Ectodermal cell (in vitro differentiated cells): ENCODE measurements at regions not wholly inside any gene's neighbourhood (a gene's known extent, or its start where the extent isn't known, plus 50 kb on each side); places are given as distances from the start of the nearest gene placed in this dataset.

Experiments used
- H3K27ac ChIP-seq: 2 replicates; pipeline ENCODE4 v1.7.0; 2013; ENCODE audit warnings: mild to moderate bottlenecking, low read depth, low read length; ENCODE audit not compliant: insufficient read depth, poor library complexity, severe bottlenecking
- H3K27me3 ChIP-seq: 2 replicates; pipeline ENCODE4 v1.7.0; 2013; ENCODE audit warnings: mild to moderate bottlenecking, low read length; ENCODE audit not compliant: insufficient read depth, control insufficient read depth, poor library complexity, severe bottlenecking
- H3K36me3 ChIP-seq: one replicate; pipeline ENCODE4 v1.7.0; 2013; ENCODE audit warnings: low read length; ENCODE audit not compliant: control insufficient read depth, insufficient read depth
- H3K4me1 ChIP-seq: one replicate; pipeline ENCODE4 v1.7.0; 2013; ENCODE audit warnings: low read length; ENCODE audit not compliant: control insufficient read depth, insufficient read depth
- H3K4me3 ChIP-seq: 2 replicates; pipeline ENCODE4 v1.7.0; 2013; ENCODE audit warnings: low read depth, low read length, control low read depth; ENCODE audit not compliant: insufficient read depth
- H3K9me3 ChIP-seq: 2 replicates; pipeline ENCODE4 v1.7.0; 2013; ENCODE audit warnings: mild to moderate bottlenecking, low read length, moderate library complexity; ENCODE audit not compliant: control insufficient read depth
- WGBS, 2 experiments: methylation state at CpG; one replicate each; pipeline ENCODE4 v1.1.7; 2013; ENCODE audit warnings: missing lambda C conversion rate in 2 of 2; 5-methylcytosine and 5-hydroxymethylcytosine counted together

DNA sequence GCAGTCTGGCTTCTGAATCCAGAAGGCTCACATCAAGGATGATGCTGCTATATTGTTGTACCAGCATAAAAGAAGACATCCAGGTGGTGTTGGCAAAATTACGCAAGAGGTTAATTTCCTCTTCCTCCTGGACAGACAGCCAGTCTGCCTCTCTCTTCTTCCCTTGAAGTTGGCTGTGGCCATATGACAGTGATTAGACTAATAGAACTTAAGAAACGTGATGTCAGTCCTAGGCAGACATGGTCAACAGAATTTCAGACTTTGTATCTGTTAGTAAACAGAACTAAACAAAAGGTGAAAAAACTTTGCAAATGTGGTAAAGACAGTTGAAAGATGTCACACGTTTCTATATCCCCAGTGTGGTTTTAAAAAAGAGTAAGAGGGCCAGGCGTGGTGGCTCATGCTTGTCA lies 465.2 kb upstream of the NR2F2 start:
- no peaks in the 10 kb centered on the region for H3K27me3 ChIP-seq
- peaks cover 4% of the 10 kb centered on the region for H3K4me1 ChIP-seq
- H3K4me3 ChIP-seq, result no peak overlapping the region
- H3K9me3 ChIP-seq, result no peaks in the 10 kb centered on the region
- H3K27ac ChIP-seq, result no peak overlapping the region
- WGBS, 2 experiments, result 93 to 95% methylated on average over 4 of the region's 4 CpGs
- no peaks in the 10 kb centered on the region for H3K36me3 ChIP-seq

DNA sequence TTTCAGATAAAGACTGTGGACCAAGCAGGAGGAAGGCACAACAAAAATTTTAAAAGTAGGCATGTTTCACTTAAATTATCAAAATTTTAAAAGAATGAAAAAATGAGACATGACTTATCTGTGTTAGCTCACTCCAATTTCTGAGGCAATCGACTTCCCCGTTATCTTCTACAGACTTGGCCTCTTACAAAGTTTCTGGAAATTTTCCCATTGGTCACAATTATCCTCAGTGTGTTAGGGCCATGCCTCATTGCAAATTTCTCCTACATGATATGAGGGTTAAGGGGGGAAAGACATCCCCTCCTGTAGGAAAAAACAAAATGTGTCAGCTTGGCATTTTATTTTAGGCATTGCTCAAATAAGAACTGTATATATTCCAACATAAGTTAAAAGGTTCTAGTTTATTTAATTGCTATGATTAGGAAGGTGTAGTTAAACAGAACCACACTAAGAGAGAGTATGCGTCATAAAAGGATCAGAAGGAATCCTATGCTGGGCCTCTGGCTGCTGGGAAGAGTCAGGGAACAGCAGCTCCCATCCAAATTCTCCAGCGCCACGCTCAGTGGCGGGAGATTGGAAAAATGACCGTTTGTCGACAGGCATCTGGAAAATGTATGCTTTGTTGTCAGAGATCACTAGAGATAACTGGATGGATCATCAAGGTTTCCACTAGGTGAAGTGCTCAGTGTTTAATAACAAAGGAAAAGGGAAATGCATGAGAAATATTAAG lies 463.6 kb upstream of the NR2F2 start:
- no peak overlapping the region for H3K4me3 ChIP-seq
- WGBS, 2 experiments, result 93 to 94% methylated on average over 8 of the region's 8 CpGs

GRCh38 chr15:95868450-95868849 lies 462.1 kb upstream of the NR2F2 start:
- peaks cover 4% of the 10 kb centered on the region for H3K4me1 ChIP-seq
- no peaks in the 10 kb centered on the region for H3K27me3 ChIP-seq
- no peak overlapping the region for H3K4me3 ChIP-seq
- 87 to 88% methylated on average over 5 of the region's 5 CpGs for WGBS, 2 experiments
- H3K9me3 ChIP-seq, result no peaks in the 10 kb centered on the region
- H3K36me3 ChIP-seq, result no peaks in the 10 kb centered on the region
- no peak overlapping the region for H3K27ac ChIP-seq

More for the DNA sequence above, 463.6 kb upstream of the NR2F2 start:
- Histone ChIP-seq H3K9me3 (no peaks in the 10 kb centered on the region), H3K27ac (no peak overlapping the region), H3K36me3 (no peaks in the 10 kb centered on the region), H3K27me3 (no peaks in the 10 kb centered on the region), H3K4me1 (peaks cover 4% of the 10 kb centered on the region)

DNA sequence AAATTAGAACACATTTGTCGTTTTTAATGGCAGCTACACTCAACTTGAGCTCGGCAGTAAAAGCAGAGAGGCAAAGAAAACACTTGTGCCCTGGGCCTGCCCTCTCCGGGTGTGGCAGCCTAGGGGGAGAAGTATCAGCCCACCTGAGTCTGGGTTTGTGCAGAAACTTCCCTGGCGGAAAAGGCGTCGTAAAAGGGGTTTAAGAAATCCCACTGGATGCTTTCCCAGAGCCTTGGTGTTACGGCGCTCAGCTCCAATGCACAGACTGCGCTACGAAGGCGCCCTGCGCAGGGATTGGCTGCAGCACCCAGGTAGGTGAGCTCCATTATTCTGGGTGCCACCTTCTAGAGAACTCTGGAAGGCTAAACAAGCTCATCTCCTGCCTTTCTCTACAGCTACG lies 461.5 kb upstream of the NR2F2 start:
- Histone ChIP-seq H3K9me3 (no peaks in the 10 kb centered on the region), H3K4me3 (no peak overlapping the region), H3K27ac (no peak overlapping the region), H3K36me3 (no peaks in the 10 kb centered on the region), H3K27me3 (no peaks in the 10 kb centered on the region), H3K4me1 (peaks cover 4% of the 10 kb centered on the region)
- WGBS, 2 experiments, result 89 to 94% methylated on average over 13 of the region's 13 CpGs

- Histone ChIP-seq H3K9me3 (no peaks in the 10 kb centered on the region), H3K36me3 (no peaks in the 10 kb centered on the region), H3K27me3 (no peaks in the 10 kb centered on the region), H3K4me1 (peaks cover 7% of the 10 kb centered on the region), H3K4me3 (no peak overlapping the region), H3K27ac (no peak overlapping the region)
- 90 to 91% methylated on average over 5 of the region's 5 CpGs for WGBS, 2 experiments
Measured at GRCh38 chr15:95869920-95870319, 460.6 kb upstream of the NR2F2 start.

- Histone ChIP-seq H3K36me3 (no peaks in the 10 kb centered on the region), H3K9me3 (no peaks in the 10 kb centered on the region), H3K27ac (no peak overlapping the region), H3K27me3 (no peaks in the 10 kb centered on the region), H3K4me3 (no peak overlapping the region), H3K4me1 (peaks cover 12% of the 10 kb centered on the region)
- 95 to 97% methylated on average over 3 of the region's 3 CpGs for WGBS, 2 experiments
Measured at GRCh38 chr15:95872366-95872771, 458.1 kb upstream of the NR2F2 start.

GRCh38 chr15:95874637-95875036 lies 455.9 kb upstream of the NR2F2 start:
- H3K27ac ChIP-seq, result no peak overlapping the region
- no peak overlapping the region for H3K4me3 ChIP-seq
- no peaks in the 10 kb centered on the region for H3K36me3 ChIP-seq
- no peaks in the 10 kb centered on the region for H3K27me3 ChIP-seq
- H3K4me1 ChIP-seq, result peaks cover 8% of the 10 kb centered on the region
- H3K9me3 ChIP-seq, result no peaks in the 10 kb centered on the region

GRCh38 chr15:95875121-95875643 lies 455.3 kb upstream of the NR2F2 start:
- Histone ChIP-seq H3K4me1 (peaks cover 8% of the 10 kb centered on the region), H3K9me3 (no peaks in the 10 kb centered on the region), H3K27ac (no peak overlapping the region), H3K36me3 (no peaks in the 10 kb centered on the region), H3K27me3 (no peaks in the 10 kb centered on the region), H3K4me3 (no peak overlapping the region)
- WGBS, 2 experiments, result 86 to 96% methylated on average over 7 of the region's 7 CpGs

DNA sequence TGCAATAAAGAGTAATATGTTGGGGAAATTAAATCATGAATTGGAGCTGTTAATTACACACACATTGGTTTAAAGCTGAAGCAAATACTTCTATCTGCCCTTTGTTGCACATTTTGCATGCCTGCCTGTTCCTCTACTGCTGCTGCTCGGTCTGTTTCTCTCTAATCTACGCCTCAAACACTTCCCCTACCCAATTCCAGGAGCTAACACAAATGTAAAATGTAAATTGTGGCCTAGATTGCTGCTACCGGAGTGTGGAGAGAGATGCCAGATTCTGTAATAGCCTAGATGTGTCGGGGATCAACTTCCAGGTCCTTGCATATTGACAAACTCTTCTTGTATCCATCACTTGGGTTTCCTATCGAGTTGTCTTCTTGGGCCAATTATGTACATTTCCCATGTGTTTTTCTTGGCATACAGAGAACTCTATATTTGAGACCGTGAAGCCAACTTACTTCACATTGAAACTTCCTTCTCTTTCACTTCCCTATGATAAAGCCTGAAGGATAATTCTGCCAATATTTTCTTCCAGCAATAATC lies 450.4 kb upstream of the NR2F2 start:
- Histone ChIP-seq H3K27ac (no peak overlapping the region), H3K4me1 (peaks cover 16% of the 10 kb centered on the region), H3K9me3 (no peaks in the 10 kb centered on the region), H3K27me3 (no peaks in the 10 kb centered on the region), H3K4me3 (no peak overlapping the region), H3K36me3 (no peaks in the 10 kb centered on the region)
- WGBS, 2 experiments, result 91 to 92% methylated on average over 5 to 6 of the region's 6 CpGs

DNA sequence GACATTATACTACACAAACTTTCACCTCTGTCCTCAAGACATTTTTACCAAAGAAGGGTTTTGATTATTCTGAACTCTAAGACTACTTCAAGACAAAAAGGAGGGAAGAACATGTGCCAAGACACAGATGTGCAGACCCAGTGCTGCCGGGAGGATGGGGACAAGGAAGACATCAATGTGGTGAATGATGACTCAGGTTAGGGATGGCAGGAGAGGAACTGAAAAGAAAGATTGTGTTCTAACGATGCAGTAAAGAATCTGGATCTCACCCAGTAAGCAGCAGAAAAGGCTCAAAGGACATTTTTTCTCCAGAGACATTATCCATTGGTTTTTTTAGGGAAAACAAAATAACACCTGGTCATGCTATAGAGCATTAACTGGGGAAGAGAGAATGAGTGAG lies 449.9 kb upstream of the NR2F2 start:
- no peak overlapping the region for H3K4me3 ChIP-seq
- H3K4me1 ChIP-seq, result peaks cover 13% of the 10 kb centered on the region
- no peaks in the 10 kb centered on the region for H3K27me3 ChIP-seq
- no peaks in the 10 kb centered on the region for H3K36me3 ChIP-seq
- no peak overlapping the region for H3K27ac ChIP-seq
- no peaks in the 10 kb centered on the region for H3K9me3 ChIP-seq
- 80 to 92% methylated on average over 2 of the region's 2 CpGs for WGBS, 2 experiments
